GM18519 (cell line): ENCODE measurements at regions not wholly inside any gene's neighbourhood (a gene's known extent, or its start where the extent isn't known, plus 50 kb on each side); places are given as distances from the start of the nearest gene placed in this dataset.
"Not testable (repeated sequence)": the region's sequence is repeated elsewhere in the genome, so short reads cannot be mapped to it uniquely, and the experiment has no call there.

ENCODE experiments used
- ATAC-seq: cut with Tn5 transposase; IDR thresholded peaks from one replicate; pipeline ENCODE4 v1.9.1; 2021; ENCODE audit warnings: mild to moderate bottlenecking, moderate library complexity; ENCODE audit not compliant: unreplicated experiment, low FRiP score

GRCh38 chr14:57150449-57150848 lies 118.3 kb downstream of the EXOC5 start:
- no peak for ATAC-seq

GRCh38 chr14:57139173-57139572 lies 129.5 kb downstream of the EXOC5 start:
- no peak for ATAC-seq

DNA sequence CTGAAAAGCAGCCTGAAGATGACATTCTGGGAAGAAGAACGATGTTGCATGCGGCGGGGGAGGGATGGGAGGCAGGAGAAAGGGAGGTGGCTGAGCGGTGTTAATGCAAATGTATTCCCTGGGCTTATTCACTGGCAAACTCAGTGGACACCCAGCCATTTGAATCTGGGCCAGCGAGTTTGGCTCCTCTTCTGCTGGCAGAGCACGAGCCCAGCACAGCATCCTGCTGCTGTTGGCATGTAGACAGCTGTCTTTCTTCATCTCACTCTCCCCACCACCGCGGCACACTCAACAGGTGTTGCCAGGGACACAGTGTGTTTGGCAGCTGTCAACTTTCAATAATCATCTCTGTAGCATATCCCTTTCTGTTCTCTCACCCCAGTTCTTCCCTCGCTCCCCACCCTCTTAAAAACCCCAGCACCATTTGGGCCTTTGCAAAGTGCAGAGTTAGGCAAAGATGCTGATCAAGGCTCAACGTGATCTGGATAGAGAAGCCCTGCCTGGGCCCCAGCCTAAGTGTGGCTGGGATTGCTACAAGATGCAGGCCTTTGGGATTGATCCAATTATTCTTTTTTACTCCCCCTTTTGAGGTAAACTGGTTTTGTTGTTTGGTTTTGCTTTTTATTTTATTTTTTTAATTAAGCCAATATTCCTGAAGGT lies 131.9 kb downstream of the EXOC5 start:
- no peak for ATAC-seq

DNA sequence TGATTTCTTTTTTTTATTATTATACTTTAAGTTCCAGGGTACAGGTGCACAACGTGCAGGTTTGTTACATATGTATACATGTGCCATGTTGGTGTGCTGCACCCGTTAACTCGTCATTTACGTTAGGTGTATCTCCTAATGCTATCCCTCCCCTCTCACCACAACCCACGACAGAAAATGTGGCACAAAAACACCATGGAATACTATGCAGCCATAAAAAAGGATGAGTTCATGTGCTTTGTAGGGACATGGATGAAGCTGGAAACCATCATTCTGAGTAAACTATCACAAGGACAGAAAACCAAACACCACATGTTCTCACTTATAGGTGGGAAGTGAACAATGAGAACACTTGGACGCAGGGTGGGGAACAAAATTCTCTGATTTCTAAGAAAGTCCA lies 140.9 kb downstream of the EXOC5 start:
- not testable (repeated sequence) for ATAC-seq

DNA sequence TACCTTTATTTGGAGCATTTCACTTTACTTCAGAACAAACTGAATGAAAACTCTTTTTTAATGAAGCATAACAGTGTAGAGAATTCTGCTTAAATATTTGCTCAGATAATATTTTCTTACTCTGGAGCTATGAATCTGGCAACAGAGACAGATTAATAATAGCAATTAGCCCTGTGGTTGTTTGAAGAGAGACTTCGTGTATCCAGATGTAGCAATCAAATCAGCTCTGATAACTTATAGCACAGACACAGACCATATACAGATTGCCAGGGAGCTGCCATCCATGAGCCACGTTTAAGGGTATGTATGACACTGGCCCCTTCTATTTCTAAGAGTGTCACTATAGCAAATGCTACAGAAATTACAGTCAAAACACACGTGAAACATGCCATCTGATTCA lies 146.6 kb downstream of the EXOC5 start:
- ATAC-seq: no peak

DNA sequence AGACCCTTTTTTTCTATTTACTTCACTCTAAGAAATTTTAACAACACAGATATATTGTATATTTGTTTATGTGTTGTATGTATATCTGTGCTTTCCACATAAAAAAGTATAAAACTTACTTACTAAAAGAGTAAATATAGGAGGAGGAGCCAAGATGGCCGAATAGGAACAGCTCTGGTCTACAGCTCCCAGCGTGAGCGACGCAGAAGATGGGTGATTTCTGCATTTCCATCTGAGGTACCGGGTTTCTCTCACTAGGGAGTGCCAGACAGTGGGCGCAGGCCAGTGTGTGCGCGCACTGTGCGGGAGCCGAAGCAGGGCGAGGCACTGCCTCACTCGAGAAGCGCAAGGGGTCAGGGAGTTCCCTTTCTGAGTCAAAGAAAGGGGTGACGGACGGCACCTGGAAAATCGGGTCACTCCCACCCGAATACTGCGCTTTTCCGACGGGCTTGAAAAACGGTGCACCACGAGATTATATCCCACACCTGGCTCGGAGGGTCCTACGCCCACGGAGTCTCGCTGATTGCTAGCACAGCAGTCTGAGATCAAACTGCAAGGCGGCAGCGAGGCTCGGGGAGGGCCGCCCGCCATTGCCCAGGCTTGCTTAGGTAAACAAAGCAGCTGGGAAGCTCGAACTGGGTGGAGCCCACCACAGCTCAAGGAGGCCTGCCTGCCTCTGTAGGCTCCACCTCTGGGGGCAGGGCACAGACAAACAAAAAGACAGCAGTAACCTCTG lies 156.5 kb downstream of the EXOC5 start:
- not testable (repeated sequence) for ATAC-seq

- not testable (repeated sequence) for ATAC-seq
Measured at GRCh38 chr14:57110411-57110810, 158.3 kb downstream of the EXOC5 start.

DNA sequence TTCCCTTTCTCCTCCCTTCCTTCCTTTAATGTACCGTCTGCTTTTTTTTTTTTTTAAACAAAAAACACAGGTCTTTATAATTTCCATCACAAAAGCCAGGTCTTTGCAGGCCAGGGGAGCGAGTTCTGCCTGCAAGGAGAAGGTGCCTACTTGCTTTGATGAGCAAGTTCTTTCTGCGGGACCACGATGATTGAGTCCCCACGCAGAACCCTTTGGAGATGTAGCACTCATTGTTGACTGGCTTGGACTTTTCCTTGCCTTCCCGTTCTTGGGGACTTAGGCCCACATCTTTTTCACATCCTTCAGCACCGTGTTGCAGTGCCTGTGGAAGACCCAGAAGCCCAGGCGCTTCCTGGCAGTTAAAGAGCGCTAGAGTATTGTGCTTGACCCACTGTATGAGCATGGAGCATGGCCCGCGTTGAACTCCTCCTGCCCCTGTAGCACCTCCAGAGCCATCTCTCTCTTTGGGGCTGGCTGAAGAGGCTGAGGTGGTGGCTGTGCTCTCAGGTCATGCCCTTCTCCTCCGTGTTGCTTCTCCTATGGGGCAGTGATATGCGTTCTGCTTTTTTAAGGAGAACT lies 177.6 kb downstream of the EXOC5 start:
- no peak for ATAC-seq

DNA sequence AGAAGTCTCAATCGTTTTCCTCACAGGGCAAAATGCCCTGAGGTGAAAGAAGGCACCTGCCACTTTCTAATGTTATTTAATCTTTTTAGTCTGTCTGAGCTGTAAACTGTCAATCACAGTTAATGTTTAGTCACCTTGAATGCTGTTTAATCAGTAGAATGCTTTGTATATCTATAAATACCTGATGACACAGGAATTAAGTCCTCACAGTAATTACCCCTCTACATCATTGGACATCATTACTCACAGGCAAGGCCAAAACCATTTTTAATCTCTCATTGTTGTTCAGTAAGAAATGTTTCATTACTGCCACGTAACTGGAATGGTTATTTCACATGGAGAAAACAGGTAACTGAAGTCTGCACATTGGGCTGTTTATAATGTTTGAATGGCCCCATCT lies 178.8 kb downstream of the EXOC5 start:
- ATAC-seq: no peak

DNA sequence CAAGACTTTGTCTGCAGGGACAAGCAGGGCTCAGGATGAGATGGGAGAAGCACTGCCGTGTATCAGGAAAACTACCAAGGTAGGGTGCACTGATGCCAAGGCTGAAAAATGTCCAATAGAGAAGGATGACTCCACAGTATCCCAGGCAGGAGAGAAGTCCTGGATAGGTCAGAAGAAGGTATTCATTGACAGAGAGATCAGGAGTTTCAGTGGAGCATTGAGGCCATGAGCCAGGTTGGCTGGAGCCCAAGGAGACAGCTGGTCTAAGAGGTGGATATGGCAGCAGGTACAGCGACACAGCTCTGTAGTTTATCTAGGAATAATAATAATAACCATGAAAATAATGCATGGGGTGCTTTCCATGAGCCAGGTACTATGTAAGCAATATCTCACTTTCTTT lies 180.9 kb downstream of the EXOC5 start:
- ATAC-seq: no peak

- ATAC-seq: no peak
Measured at GRCh38 chr14:57086271-57087162, 182.2 kb downstream of the EXOC5 start.

DNA sequence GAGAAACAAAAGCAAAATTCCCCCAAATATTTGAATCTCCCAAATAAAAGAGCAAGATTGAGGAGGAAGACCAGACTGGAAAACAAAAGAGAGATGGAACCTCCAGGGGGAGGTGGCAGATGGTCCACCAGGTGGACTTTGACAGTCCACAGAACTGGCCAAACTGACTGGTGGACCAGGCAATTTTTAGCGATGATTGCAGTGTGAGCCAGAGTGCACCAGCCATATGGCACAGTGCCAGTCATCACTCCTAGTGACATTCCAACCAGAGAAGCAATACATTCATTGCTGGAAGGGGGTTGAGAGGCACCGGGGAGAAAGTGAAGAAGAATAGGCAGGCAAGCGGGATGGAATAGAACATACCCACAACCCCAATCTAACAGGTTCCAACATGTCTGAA lies 182.9 kb downstream of the EXOC5 start:
- ATAC-seq: no peak

GRCh38 chr14:57085043-57085442 lies 183.7 kb downstream of the EXOC5 start:
- ATAC-seq: no peak

- no peak for ATAC-seq
Measured at GRCh38 chr14:57080691-57081090, 188.0 kb downstream of the EXOC5 start.

- ATAC-seq: no peak
Measured at GRCh38 chr14:57078054-57078453, 190.7 kb downstream of the EXOC5 start.

GRCh38 chr14:57073986-57074385 lies 194.7 kb downstream of the EXOC5 start:
- ATAC-seq: no peak

GRCh38 chr14:57071639-57072038 lies 197.1 kb downstream of the EXOC5 start:
- ATAC-seq: no peak

GRCh38 chr14:57069702-57070101 lies 199.0 kb downstream of the EXOC5 start:
- ATAC-seq: no peak

- ATAC-seq: no peak
Measured at GRCh38 chr14:57068511-57068910, 200.2 kb downstream of the EXOC5 start.

- ATAC-seq: peak; percentile 76
Measured at GRCh38 chr14:57066887-57067513, 201.7 kb downstream of the EXOC5 start.
